GM18498 (cell line): ENCODE measurements at regions not wholly inside any gene's neighbourhood (a gene's known extent, or its start where the extent isn't known, plus 50 kb on each side); places are given as distances from the start of the nearest gene placed in this dataset.
"Not testable (repeated sequence)": the region's sequence is repeated elsewhere in the genome, so short reads cannot be mapped to it uniquely, and the experiment has no call there.

Experiments used
- ATAC-seq: cut with Tn5 transposase; IDR thresholded peaks from one replicate; pipeline ENCODE4 v1.9.1; 2021; ENCODE audit warnings: mild to moderate bottlenecking, moderate library complexity; ENCODE audit not compliant: unreplicated experiment

GRCh38 chr5:33059081-33059480 is 348.0 kb downstream of the NPR3 start:
- no peak for ATAC-seq

- no peak for ATAC-seq
Measured at GRCh38 chr5:33065131-33065530, 354.0 kb downstream of the NPR3 start.

- ATAC-seq, result no peak
Measured at GRCh38 chr5:33067291-33067690, 356.2 kb downstream of the NPR3 start.

GRCh38 chr5:33068786-33069185 is 357.7 kb downstream of the NPR3 start:
- ATAC-seq, result no peak

- ATAC-seq, result no peak
Measured at GRCh38 chr5:33072296-33072695, 361.2 kb downstream of the NPR3 start.

- ATAC-seq, result no peak
Measured at GRCh38 chr5:33072726-33073125, 361.6 kb downstream of the NPR3 start.

GRCh38 chr5:33073881-33074327 is 362.8 kb downstream of the NPR3 start:
- ATAC-seq, result no peak

GRCh38 chr5:33074548-33074947 is 363.4 kb downstream of the NPR3 start:
- no peak for ATAC-seq

GRCh38 chr5:33075731-33076130 is 364.6 kb downstream of the NPR3 start:
- ATAC-seq, result no peak

GRCh38 chr5:33079548-33079947 is 361.2 kb upstream of the TARS1 start:
- ATAC-seq, result no peak

- ATAC-seq, result no peak
Measured at GRCh38 chr5:33080287-33080686, 360.5 kb upstream of the TARS1 start.

- ATAC-seq, result no peak
Measured at GRCh38 chr5:33088176-33088575, 352.6 kb upstream of the TARS1 start.

- no peak for ATAC-seq
Measured at GRCh38 chr5:33091571-33092363, 349.0 kb upstream of the TARS1 start.

GRCh38 chr5:33092719-33093118 is 348.0 kb upstream of the TARS1 start:
- ATAC-seq, result no peak

GRCh38 chr5:33102551-33102950 is 338.2 kb upstream of the TARS1 start:
- ATAC-seq, result no peak

GRCh38 chr5:33105521-33105941 is 335.2 kb upstream of the TARS1 start:
- ATAC-seq, result no peak

GRCh38 chr5:33110496-33110895 is 330.3 kb upstream of the TARS1 start:
- ATAC-seq, result not testable (repeated sequence)

- ATAC-seq, result no peak
Measured at GRCh38 chr5:33114361-33114760, 326.4 kb upstream of the TARS1 start.

GRCh38 chr5:33115467-33115866 is 325.3 kb upstream of the TARS1 start:
- no peak for ATAC-seq

GRCh38 chr5:33118761-33119415 is 321.9 kb upstream of the TARS1 start:
- no peak for ATAC-seq

- ATAC-seq, result no peak
Measured at GRCh38 chr5:33120671-33121070, 320.1 kb upstream of the TARS1 start.

- ATAC-seq, result no peak
Measured at GRCh38 chr5:33129309-33129708, 311.5 kb upstream of the TARS1 start.
